ENCODE measurements at regions not wholly inside any gene's neighbourhood (a gene's known extent, or its start where the extent isn't known, plus 50 kb on each side); places are given as distances from the start of the nearest gene placed in this dataset.

- Histone ChIP-seq H3K27me3 (ENCODE audit: control insufficient read depth, insufficient read depth, low read length) (no peaks in the 10 kb centered on the region), H3K4me3 (ENCODE audit: low read depth, low read length) (no peak overlapping the region), H3K36me3 (ENCODE audit: control insufficient read depth, insufficient read depth, low read length) (no peaks in the 10 kb centered on the region)
- no peak for DNase-seq (ENCODE audit: low read depth)
- ChIA-PET POLR2A (no interaction called here), CTCF (no interaction called here)
- TF ChIP-seq CTCF (IDR thresholded peaks at IDR 0.05; ENCODE audit: insufficient read depth, low read depth, low read length), result no peak
Observed at GRCh38 chr16:54779549-54779948, 151.1 kb upstream of the IRX5 start.

- no peak overlapping the region for H3K4me3 ChIP-seq (ENCODE audit: low read depth, low read length)
- TF ChIP-seq CTCF (IDR thresholded peaks at IDR 0.05; ENCODE audit: insufficient read depth, low read depth, low read length), result no peak
- no peak for DNase-seq (ENCODE audit: low read depth)
- no peaks in the 10 kb centered on the region for H3K27me3 ChIP-seq (ENCODE audit: control insufficient read depth, insufficient read depth, low read length)
- H3K36me3 ChIP-seq (ENCODE audit: control insufficient read depth, insufficient read depth, low read length), result no peaks in the 10 kb centered on the region
- ChIA-PET POLR2A (no interaction called here), CTCF (no interaction called here)
Observed at GRCh38 chr16:54774768-54775167, 155.9 kb upstream of the IRX5 start.

GRCh38 chr16:54772400-54772799 lies 158.3 kb upstream of the IRX5 start:
- Histone ChIP-seq H3K4me3 (ENCODE audit: low read depth, low read length) (no peak overlapping the region), H3K36me3 (ENCODE audit: control insufficient read depth, insufficient read depth, low read length) (no peaks in the 10 kb centered on the region), H3K27me3 (ENCODE audit: control insufficient read depth, insufficient read depth, low read length) (no peaks in the 10 kb centered on the region)
- CTCF ChIA-PET, result interaction anchor here (1.2 kb wide), 1 partner anchor 11 kb away, joined by 3 read pairs; no protein-coding TSS in a partner anchor
- no peak for DNase-seq (ENCODE audit: low read depth)
- POLR2A ChIA-PET, result no interaction called here
- TF ChIP-seq CTCF (IDR thresholded peaks at IDR 0.05; ENCODE audit: insufficient read depth, low read depth, low read length), result no peak

GRCh38 chr16:54766355-54766754 lies 164.3 kb upstream of the IRX5 start:
- POLR2A ChIA-PET, result no interaction called here
- TF ChIP-seq CTCF (IDR thresholded peaks at IDR 0.05; ENCODE audit: insufficient read depth, low read depth, low read length), result no peak
- DNase-seq (ENCODE audit: low read depth), result no peak
- Histone ChIP-seq H3K27me3 (ENCODE audit: control insufficient read depth, insufficient read depth, low read length) (no peaks in the 10 kb centered on the region), H3K36me3 (ENCODE audit: control insufficient read depth, insufficient read depth, low read length) (no peaks in the 10 kb centered on the region), H3K4me3 (ENCODE audit: low read depth, low read length) (no peak overlapping the region)
- CTCF ChIA-PET, result no interaction called here

- ChIA-PET POLR2A (no interaction called here), CTCF (no interaction called here)
- no peak for DNase-seq (ENCODE audit: low read depth)
- no peak for TF ChIP-seq CTCF (IDR thresholded peaks at IDR 0.05; ENCODE audit: insufficient read depth, low read depth, low read length)
- Histone ChIP-seq H3K4me3 (ENCODE audit: low read depth, low read length) (no peak overlapping the region), H3K36me3 (ENCODE audit: control insufficient read depth, insufficient read depth, low read length) (no peaks in the 10 kb centered on the region), H3K27me3 (ENCODE audit: control insufficient read depth, insufficient read depth, low read length) (no peaks in the 10 kb centered on the region)
Observed at GRCh38 chr16:54750249-54750648, 180.4 kb upstream of the IRX5 start.

Data from BJ (cell line).